ENCODE measurements at regions not wholly inside any gene's neighbourhood (a gene's known extent, or its start where the extent isn't known, plus 50 kb on each side); places are given as distances from the start of the nearest gene placed in this dataset.
"Not testable (repeated sequence)": the region's sequence is repeated elsewhere in the genome, so short reads cannot be mapped to it uniquely, and the experiment has no call there.

DNA sequence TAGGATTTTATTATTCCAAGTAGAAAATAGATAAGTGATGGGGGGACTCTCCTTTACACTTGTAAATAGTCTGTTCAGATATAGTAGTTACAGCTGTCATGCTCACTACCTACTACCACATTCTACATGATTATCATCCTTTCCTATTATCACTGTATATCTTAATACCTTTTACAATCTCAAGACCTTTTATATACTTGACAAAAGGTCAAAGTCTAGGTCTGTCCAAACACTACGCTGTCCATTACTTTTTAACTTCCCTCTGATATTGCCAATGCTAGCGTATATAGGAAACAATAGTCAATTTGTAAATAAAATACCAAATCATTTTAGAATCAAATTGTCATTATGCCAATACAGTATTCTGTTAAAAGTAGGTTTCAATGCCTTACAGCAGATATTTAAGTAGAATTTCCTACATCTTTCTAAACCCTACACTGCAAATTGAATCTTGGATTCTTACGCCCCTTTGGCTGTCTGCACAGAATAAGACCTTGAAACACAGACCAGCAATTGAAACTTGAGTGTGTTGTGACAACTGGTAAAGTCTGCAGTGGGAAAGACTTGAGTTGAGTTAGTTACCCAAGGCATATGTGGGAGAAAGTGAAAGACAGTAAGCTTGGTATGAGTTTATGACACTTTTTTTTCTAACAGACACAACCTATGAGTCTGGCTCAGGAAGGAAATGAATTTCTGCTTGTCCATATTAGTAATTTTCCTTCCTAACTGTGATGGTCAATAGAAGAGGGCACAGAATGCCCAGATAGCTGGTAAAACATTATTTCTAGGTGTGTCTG is 827.6 kb upstream of the ACO1 start:
- in situ Hi-C loops (cut with HindIII; ENCODE audit: low pct_unique_long_range_greater_than_20kb, low sequenced_read_pairs): no loop called here
- Histone ChIP-seq H3K36me3 (ENCODE audit: control insufficient read depth, insufficient read depth, low read length) (no peaks in the 10 kb centered on the region), H3K9me3 (ENCODE audit: control insufficient read depth, insufficient read depth, low read depth, low read length) (no peaks in the 10 kb centered on the region), H3K27ac (ENCODE audit: low read length) (no peak overlapping the region), H3K4me1 (ENCODE audit: control insufficient read depth, insufficient read depth, low read length) (no peaks in the 10 kb centered on the region), H3K27me3 (ENCODE audit: control insufficient read depth, insufficient read depth, low read length) (no peaks in the 10 kb centered on the region), H3K4me3 (ENCODE audit: low read depth in 2 of 2, low read length in 2 of 2) (no peak overlapping the region)
- ATAC-seq (no peak), DNase-seq (ENCODE audit: low read depth, low spot score) (no peak)
- POLR2A ChIA-PET: no interaction called here
- no TSS peak for BruUV-seq (replicated peaks)
- CTCF ChIA-PET: no interaction called here
- no peak for TF ChIP-seq REST (IDR thresholded peaks at IDR 0.05; ENCODE audit: insufficient read depth in 1 of 2, low read depth in 2 of 2, low read length in 1 of 2)
- TF ChIP-seq SIN3A (IDR thresholded peaks at IDR 0.05; ENCODE audit: borderline replicate concordance, insufficient read depth, low read depth, low read length): no peak
- no peak for TF ChIP-seq POLR2AphosphoS5 (IDR thresholded peaks at IDR 0.05; ENCODE audit: low read depth, low read length)
- no peak for TF ChIP-seq CTCF (IDR thresholded peaks at IDR 0.05)
- TF ChIP-seq TCF7L2 (IDR thresholded peaks at IDR 0.05; ENCODE audit: low read depth, low read length): no peak
- intact Hi-C loops (cut with micrococcal nuclease; ENCODE audit: unreplicated experiment): no loop called here

GRCh38 chr9:31572190-31572589 is 812.3 kb upstream of the ACO1 start:
- DNase-seq (ENCODE audit: low read depth, low spot score); H3K4me1 ChIP-seq (ENCODE audit: control insufficient read depth, insufficient read depth, low read length); BruUV-seq (replicated peaks); H3K36me3 ChIP-seq (ENCODE audit: control insufficient read depth, insufficient read depth, low read length); ATAC-seq; in situ Hi-C loops (cut with HindIII; ENCODE audit: low pct_unique_long_range_greater_than_20kb, low sequenced_read_pairs); H3K9me3 ChIP-seq (ENCODE audit: control insufficient read depth, insufficient read depth, low read depth, low read length); POLR2A ChIA-PET; intact Hi-C loops (cut with micrococcal nuclease; ENCODE audit: unreplicated experiment); H3K27ac ChIP-seq (ENCODE audit: low read length); H3K27me3 ChIP-seq (ENCODE audit: control insufficient read depth, insufficient read depth, low read length); H3K4me3 ChIP-seq (ENCODE audit: low read depth in 2 of 2, low read length in 2 of 2); CTCF ChIA-PET: not testable (repeated sequence)

DNA sequence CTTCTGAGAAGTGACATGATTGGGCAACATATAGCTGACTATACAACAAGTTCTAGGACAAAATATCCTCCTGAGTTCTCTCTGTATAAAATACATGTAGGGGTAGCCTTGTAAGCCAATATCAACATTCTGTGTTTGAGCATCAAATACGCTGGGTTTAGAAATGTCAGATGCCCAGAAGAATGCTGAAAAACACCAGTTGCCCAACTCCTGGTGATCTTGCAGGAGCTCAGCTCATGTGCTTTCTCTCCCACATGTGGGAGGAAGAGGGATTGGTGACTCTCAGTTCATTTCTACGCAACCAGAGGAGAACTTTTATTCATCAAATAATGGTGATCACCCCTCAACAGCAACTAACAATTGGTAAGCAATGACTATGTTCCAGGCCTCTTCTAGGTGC is 810.9 kb upstream of the ACO1 start:
- POLR2A ChIA-PET: no interaction called here
- H3K27ac ChIP-seq (ENCODE audit: low read length): no peak overlapping the region
- in situ Hi-C loops (cut with HindIII; ENCODE audit: low pct_unique_long_range_greater_than_20kb, low sequenced_read_pairs) (no loop called here), intact Hi-C loops (cut with micrococcal nuclease; ENCODE audit: unreplicated experiment) (no loop called here)
- ATAC-seq (no peak), DNase-seq (ENCODE audit: low read depth, low spot score) (no peak)
- H3K9me3 ChIP-seq (ENCODE audit: control insufficient read depth, insufficient read depth, low read depth, low read length): no peaks in the 10 kb centered on the region
- CTCF ChIA-PET: no interaction called here
- no peaks in the 10 kb centered on the region for H3K36me3 ChIP-seq (ENCODE audit: control insufficient read depth, insufficient read depth, low read length)
- H3K4me1 ChIP-seq (ENCODE audit: control insufficient read depth, insufficient read depth, low read length): no peaks in the 10 kb centered on the region
- H3K27me3 ChIP-seq (ENCODE audit: control insufficient read depth, insufficient read depth, low read length): no peaks in the 10 kb centered on the region
- BruUV-seq (replicated peaks): no TSS peak
- H3K4me3 ChIP-seq (ENCODE audit: low read depth in 2 of 2, low read length in 2 of 2): no peak overlapping the region
- TF ChIP-seq SIN3A (IDR thresholded peaks at IDR 0.05; ENCODE audit: borderline replicate concordance, insufficient read depth, low read depth, low read length): no peak
- TF ChIP-seq TCF7L2 (IDR thresholded peaks at IDR 0.05; ENCODE audit: low read depth, low read length): no peak
- no peak for TF ChIP-seq REST (IDR thresholded peaks at IDR 0.05; ENCODE audit: insufficient read depth in 1 of 2, low read depth in 2 of 2, low read length in 1 of 2)
- no peak for TF ChIP-seq POLR2AphosphoS5 (IDR thresholded peaks at IDR 0.05; ENCODE audit: low read depth, low read length)
- TF ChIP-seq CTCF (IDR thresholded peaks at IDR 0.05): no peak
